BJ (cell line): ENCODE measurements at regions not wholly inside any gene's neighbourhood (a gene's known extent, or its start where the extent isn't known, plus 50 kb on each side); places are given as distances from the start of the nearest gene placed in this dataset.

Source experiments
- CTCF ChIA-PET: fragments of 350-600 bp; formaldehyde crosslinking; extraction: SDS; loops from one replicate; lab custom pipeline; 2021; ENCODE audit warnings: antibody characterized with exemption, inconsistent platforms; lab: Yijun Ruan, JAX
- POLR2A ChIA-PET: fragments of 300-600 bp; sonication (Branson Sonifier 250); formaldehyde crosslinking; extraction: SDS; loops from one replicate; lab custom pipeline; 2021; ENCODE audit warnings: antibody characterized with exemption; lab: Charles Lee
- DNase-seq: peaks from one replicate; pipeline ENCODE4 v3.0.0-alpha.2; 2011; ENCODE audit warnings: low read depth
- H3K27me3 ChIP-seq: 2 replicates; pipeline ENCODE4 v1.6.0; 2011; ENCODE audit warnings: low read length; ENCODE audit not compliant: control insufficient read depth, insufficient read depth
- H3K36me3 ChIP-seq: 2 replicates; pipeline ENCODE4 v1.5.1; 2011; ENCODE audit warnings: low read length; ENCODE audit not compliant: control insufficient read depth, insufficient read depth
- H3K4me3 ChIP-seq: 2 replicates; pipeline ENCODE4 v1.5.1; 2011; ENCODE audit warnings: low read depth, mild to moderate bottlenecking, control low read depth, low read length
- CTCF ChIP-seq: IDR thresholded peaks from 2 replicates; pipeline ENCODE4 v1.5.1; 2011; ENCODE audit warnings: low read depth, mild to moderate bottlenecking, control low read depth, inconsistent platforms, low read length, moderate library complexity; ENCODE audit not compliant: insufficient read depth

- Histone ChIP-seq H3K27me3 (no peaks in the 10 kb centered on the region), H3K4me3 (no peak overlapping the region), H3K36me3 (no peaks in the 10 kb centered on the region)
- no peak for TF ChIP-seq CTCF
- CTCF ChIA-PET, result no interaction called here
- no peak for DNase-seq
- POLR2A ChIA-PET, result no interaction called here
These were observed 225.9 kb upstream of the TMEM72 start for GRCh38 chr10:44685220-44685619.

- ChIA-PET POLR2A (no interaction called here), CTCF (interaction anchor here (1.1 kb wide), 1 partner anchor 173 kb away, joined by 3 read pairs; no protein-coding TSS in a partner anchor)
- Histone ChIP-seq H3K4me3 (no peak overlapping the region), H3K36me3 (no peaks in the 10 kb centered on the region), H3K27me3 (no peaks in the 10 kb centered on the region)
- TF ChIP-seq CTCF, result no peak
- DNase-seq, result no peak
These were observed 225.4 kb upstream of the TMEM72 start for GRCh38 chr10:44685747-44686146.

- no peak overlapping the region for H3K4me3 ChIP-seq
- TF ChIP-seq CTCF, result peak; percentile 51
- ChIA-PET POLR2A (interaction anchor here (0.6 kb wide), 1 partner anchor 843 kb away, joined by 5 read pairs; no protein-coding TSS in a partner anchor), CTCF (interaction anchor here (0.8 kb wide), 1 partner anchor 172 kb away, joined by 3 read pairs; no protein-coding TSS in a partner anchor)
- no peaks in the 10 kb centered on the region for H3K36me3 ChIP-seq
- no peaks in the 10 kb centered on the region for H3K27me3 ChIP-seq
- no peak for DNase-seq
These were observed 221.8 kb upstream of the TMEM72 start for GRCh38 chr10:44689368-44689767.

- H3K27me3 ChIP-seq, result no peaks in the 10 kb centered on the region
- TF ChIP-seq CTCF, result no peak
- ChIA-PET POLR2A (no interaction called here), CTCF (interaction anchor here (0.5 to 2.3 kb wide), 4 partner anchors 9 to 161 kb away, joined by 3 to 11 read pairs (median 7); no protein-coding TSS in a partner anchor)
- DNase-seq, result peak; percentile 91
- H3K36me3 ChIP-seq, result no peaks in the 10 kb centered on the region
- no peak overlapping the region for H3K4me3 ChIP-seq
These were observed 214.6 kb upstream of the TMEM72 start for GRCh38 chr10:44696496-44696895.

GRCh38 chr10:44697116-44697515, 214.0 kb upstream of the TMEM72 start:
- CTCF ChIA-PET, result interaction anchor here (1.6 to 2.3 kb wide), 3 partner anchors 8 to 160 kb away, joined by 4 to 11 read pairs (median 10); no protein-coding TSS in a partner anchor
- POLR2A ChIA-PET, result interaction anchor here (0.6 kb wide), 1 partner anchor 10 kb away, joined by 4 read pairs; no protein-coding TSS in a partner anchor

More at GRCh38 chr10:44697116-44697515, 214.0 kb upstream of the TMEM72 start:
- Histone ChIP-seq H3K4me3 (no peak overlapping the region), H3K27me3 (no peaks in the 10 kb centered on the region), H3K36me3 (no peaks in the 10 kb centered on the region)
- no peak for TF ChIP-seq CTCF
- DNase-seq, result no peak
